ENCODE measurements at regions not wholly inside any gene's neighbourhood (a gene's known extent, or its start where the extent isn't known, plus 50 kb on each side); places are given as distances from the start of the nearest gene placed in this dataset.
"Not testable (repeated sequence)": the region's sequence is repeated elsewhere in the genome, so short reads cannot be mapped to it uniquely, and the experiment has no call there.

DNA sequence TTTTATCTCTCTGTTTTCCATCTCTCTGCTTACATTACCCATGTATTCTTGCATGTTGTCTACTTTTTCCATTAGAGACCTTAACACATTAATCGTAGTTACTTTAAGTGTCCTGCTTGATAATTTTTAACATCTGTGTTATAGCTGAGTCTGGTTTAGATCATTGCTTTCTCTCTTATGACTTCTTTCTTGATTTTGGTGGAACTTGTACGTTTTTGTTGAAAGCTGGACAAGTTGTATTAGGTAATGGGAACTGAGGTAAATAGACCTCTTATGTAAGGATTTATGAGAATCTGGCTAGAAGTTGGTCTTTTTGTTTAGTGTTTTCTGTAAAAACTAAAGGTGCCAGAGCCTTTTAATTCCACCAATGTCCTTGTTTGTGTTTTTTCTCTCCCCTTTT, 100.8 kb upstream of the LYZL2 start:
- no peak for DNase-seq

DNA sequence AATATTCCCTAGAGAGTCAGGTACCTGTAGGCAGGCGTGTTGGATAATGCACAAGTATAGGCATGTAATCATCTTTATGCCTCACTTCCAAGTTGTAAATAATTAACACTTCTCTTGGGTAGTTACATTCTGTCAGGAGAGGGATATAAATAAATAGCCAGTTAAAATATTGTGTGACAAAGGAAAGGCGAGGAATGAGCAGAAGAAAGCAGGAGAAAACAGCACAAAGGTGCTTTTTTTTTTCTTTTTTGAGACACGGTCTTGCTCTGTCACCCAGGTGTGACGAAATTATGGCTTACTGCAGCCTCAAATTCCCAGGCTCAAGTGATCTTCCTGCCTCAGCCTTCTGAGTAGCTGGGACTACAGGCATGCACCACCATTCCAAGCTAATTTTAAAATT, 99.2 kb upstream of the LYZL2 start:
- DNase-seq = no peak

DNA sequence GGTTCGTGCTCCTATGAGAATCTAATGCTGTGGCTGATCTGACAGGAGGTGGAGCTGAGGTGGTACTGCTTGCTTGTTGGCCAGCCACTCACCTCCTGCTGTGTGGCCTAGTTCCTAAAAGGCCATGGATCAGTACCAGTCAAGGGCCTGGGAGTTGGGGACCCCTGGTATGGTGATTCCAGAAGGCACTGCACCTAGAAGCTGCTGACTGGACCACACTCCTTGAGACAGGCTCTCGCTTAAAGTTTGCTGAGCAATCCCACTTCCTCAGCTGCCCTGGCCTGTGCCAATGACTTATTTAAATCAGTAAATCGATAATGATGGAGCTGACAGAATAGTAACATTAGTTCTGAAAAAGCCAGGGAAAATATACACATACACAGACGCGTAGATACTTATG, 98.6 kb upstream of the LYZL2 start:
- no peak for DNase-seq

DNA sequence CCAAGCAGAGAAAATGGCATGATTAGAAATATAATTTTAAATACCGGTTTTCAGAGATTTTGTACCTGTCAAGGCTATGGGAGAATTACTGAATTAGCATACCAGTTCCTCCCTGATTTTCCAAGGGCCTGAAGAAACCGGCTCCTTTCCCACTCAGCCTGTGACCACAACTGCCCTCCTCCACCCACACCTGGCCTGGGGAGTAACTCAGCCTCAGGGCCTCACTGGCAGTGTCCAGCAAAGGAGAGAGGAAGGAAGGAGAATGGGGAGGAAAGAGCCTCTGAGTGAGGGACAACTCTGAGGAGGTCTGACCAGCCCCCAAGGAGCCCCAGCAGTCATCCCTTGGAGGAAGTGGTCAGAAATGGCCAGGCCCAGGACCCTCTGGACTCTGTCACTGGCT, 98.0 kb upstream of the LYZL2 start:
- no peak for DNase-seq

DNA sequence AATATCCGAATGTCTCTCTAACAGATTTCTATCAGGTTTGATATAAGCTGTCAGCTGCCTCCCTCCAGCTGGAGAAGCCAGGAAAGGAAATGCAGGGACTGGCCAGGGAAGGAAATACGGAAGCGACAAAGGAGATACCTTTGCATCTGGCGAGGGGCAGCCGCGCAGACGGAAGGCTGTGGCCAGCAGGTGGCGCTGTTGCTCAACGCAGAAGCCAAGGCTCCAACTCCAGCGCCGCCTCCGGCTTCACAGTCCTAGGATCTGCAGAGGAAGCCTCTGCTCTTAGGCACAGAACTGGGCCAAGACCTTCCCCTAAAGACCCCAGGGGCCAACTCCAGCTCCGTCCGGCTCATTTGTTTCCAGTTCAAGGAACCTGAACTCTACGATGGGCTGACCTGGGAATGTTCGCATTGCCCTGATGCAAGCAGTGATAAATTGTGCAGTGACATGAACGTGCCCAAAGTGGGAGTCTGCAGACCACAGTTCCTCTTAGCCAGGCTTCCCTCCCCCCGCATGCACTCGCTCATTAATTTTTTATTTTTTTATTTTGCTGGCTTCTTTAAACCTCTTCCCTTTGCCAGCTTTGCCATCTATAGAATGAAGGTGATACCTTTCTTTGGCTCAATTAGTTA, 97.3 kb upstream of the LYZL2 start:
- peak; percentile 82 for DNase-seq

DNA sequence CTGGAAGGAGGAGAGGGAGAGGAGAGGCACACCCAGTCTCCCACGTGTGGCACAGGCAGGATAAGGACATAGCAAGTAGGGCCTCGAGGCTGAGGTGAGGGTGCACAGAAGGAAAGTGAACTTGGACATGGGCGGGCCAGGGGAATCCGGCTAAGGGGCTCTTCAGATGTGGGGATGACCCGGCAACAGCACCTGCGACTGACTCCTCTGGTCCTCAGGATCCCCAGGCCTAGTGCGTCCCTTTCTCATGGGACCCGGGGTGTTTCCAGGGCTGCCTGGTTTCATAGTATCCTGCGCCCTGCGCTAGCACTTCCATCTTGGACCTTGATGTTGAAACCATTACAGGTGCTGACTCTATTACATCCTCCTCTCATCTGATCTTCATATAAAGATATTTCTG, 96.1 kb upstream of the LYZL2 start:
- no peak for DNase-seq

DNA sequence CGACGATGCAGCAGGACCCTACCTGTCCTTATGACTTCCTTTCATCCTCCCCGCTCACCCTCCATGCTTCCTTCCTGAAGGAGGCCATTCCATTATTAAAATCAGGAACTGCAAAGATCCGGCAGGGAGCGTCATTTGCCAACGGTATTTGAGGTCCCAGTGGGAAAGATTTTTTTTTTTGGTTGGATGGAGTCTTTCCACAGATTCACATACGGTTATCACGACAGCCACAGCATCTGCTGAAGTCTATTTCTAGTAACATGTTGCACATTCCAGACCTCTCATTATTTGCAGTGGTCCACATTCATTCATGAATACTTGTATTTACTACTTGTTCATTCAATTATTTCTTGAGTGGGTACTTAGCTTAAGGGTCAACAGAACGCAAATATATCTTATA, 94.7 kb upstream of the LYZL2 start:
- no peak for DNase-seq

DNA sequence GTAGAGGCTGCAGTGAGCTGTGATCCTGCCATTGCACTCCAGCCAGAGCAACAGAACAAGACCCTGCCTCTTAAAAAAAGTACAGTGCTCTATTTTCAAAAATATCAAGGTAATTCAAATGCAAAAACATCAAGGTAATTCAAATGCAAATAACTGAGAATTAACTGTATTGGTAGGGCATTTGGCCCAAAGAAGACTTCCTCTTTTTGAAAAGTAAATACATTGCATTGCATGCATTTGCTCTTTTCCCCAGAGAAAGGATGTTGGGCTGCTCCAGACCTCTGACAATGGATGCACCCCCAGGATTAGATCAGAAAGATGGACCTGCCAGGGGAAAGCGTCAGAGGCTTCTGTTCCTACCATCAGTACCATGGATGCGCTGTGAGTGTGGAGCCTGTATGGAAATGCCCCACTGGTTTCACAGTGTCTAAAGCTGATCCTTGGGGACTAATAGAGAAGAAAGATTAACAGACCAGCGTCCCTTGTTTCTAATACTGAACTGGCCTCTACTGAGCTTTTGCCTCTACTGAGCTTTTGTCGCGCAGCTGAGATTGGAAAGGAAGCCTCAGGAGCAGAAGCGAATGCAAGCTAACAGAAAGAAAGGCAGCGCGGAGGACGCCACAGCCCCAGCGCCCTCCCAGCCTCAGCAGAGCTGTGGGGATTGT, 93.5 kb upstream of the LYZL2 start:
- no peak for DNase-seq

DNA sequence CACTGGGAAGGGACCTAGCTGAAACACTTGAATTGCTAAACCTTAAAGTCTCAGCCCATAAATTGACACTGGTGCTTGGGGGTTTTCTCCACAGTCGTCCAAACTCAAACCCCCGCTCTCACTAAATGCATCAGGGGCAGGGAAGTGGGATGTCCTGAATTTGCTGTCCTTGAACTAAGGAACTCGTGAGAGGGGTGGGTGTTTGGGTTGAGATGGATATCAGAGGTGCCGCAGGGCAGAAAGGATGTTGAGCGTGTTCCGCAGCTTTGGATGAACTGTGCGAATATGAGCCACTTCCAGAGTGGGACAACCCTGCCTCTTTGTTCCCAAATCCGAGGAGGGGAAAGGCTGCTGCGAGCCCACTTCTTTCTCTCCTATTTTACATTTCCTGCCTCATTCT, 90.3 kb upstream of the LYZL2 start:
- no peak for DNase-seq

DNA sequence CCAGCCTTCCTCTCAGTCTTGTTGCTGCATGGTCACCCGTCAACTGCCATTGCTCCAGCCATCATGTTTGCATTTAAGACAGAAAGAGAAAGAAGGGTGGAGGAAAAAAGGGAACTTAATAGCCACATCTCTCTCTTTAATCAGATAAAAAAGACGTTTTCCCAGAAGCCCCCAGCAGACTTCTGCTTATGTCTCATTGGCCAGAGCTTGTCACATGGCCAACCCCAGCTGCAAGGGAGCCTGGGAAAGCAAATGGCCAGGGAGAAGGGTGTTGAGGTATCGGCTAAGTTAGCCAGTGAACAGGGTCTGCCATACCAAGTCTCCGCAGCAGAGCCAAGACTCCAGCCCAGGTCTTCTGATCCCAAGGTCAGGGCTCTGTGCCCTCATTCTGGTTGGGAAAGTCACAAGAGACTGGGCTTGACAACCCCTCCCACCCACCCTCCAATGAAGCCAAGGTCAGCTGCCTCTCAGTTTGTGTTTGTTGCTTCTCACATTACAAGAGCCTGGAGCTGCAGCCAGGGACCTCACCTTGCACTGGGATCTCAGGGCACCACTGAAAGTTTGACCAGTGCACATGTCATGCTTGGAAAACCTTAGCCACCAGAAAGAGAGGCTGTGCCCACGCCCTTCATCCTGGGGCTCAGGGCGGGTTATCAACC, 80.3 kb upstream of the LYZL2 start:
- no peak for DNase-seq

DNA sequence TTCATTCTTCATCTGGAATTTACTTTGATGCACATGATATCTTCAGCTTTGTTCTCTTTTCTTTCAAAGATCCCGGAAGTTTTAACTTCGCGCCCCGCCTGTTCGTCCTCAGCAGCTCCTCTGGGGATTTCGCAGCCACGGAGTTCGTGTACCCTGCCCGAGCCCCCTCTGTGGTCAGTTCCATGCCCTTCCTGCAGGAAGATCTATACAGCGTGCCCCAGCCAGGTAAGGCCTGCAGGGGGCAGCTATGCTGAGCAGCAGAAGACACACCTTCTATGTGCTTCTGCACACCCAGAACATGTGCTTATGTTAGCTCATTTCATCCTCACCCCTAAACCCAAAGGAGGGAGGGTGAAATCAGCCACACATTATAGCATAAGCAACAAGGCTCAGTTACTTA, 79.7 kb upstream of the LYZL2 start:
- no peak for DNase-seq

DNA sequence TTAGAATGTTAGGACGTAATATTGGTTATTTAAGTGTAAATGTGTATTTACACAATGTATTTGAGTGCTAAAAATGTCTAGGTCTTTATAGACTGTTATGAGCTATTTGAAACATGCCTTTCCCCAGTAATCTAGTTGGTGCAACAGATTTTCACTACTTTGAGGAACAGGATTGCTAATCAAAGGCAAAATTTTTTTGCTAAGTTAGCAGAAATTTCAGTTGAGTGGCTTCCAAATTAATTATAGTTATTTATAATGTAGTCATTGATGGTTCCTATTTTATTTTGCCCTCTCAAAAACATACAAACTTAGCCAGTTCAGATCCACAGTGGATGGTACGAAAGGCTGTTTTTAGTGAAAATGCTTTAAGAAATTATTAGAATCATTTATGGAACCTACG, 78.7 kb upstream of the LYZL2 start:
- no peak for DNase-seq

DNA sequence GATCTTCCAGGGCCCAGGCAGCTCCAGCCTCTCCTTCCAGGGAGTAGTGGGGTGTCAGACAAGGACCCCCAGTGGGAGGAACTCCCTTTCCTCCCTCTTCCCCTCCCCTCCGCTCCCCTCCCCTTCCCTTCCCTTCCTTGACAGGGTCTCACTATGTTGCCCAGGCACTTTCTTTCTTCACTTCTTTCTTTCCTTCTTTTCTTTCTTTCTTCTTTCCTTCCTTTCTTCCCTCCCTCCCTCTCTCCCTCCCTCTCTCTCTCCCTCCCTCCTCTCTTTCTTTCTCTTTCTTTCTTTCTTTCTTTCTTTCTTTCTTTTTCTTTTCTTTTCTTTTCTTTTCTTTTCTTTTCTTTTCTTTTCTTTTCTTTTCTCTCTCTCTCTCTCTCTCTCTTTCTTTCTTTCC, 76.6 kb upstream of the LYZL2 start:
- not testable (repeated sequence) for DNase-seq

DNA sequence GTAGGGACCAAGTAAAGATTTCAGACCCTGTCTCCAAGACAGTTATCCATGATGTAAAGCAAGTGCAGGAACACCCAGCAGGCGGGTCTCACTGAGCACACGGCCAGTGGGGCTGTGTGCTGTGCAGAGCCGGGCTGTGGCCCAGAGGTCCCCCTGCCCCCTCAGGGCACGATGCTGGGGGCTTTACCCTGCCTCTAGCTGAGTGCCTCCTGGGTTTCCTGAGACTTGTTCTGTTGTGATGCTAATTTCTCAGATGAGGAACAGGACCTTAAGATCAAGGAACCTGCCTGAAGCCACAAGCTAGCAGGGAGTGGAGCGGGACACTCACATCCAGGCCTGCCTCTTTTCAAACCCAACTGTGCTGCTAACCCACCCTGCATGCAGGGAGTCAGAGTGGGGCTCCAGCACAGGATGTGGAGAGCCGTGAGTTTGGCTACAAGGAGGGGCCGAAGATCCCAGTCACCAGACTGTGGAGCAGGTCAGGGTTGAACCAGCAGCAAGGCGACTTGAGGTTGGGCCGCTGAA, 76.1 kb upstream of the LYZL2 start:
- no peak for DNase-seq

DNA sequence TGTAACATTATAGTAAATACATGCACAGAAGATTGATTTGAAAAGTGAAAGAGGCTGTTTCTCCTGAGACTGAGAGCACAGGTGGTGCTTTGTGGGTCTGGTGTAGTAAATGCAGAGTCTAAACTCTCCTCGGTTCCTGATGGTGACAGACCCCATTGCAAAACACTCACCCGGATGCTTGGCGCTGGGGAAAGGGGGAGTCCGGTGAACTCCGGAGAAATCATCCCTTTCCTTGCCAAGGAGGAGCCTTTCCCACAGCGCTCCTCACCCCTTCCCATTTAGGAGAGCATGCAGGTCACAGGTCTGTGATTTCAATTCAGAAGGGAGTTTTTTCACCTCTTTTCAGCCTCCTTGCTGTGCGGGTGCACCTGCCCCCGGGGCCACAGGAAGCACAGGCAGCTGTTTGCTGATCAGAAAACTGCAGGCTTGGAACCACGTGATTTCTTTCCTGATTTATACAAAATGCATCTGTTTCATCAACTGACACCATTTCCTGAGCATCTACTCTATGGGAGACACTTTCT, 75.6 kb upstream of the LYZL2 start:
- no peak for DNase-seq

DNA sequence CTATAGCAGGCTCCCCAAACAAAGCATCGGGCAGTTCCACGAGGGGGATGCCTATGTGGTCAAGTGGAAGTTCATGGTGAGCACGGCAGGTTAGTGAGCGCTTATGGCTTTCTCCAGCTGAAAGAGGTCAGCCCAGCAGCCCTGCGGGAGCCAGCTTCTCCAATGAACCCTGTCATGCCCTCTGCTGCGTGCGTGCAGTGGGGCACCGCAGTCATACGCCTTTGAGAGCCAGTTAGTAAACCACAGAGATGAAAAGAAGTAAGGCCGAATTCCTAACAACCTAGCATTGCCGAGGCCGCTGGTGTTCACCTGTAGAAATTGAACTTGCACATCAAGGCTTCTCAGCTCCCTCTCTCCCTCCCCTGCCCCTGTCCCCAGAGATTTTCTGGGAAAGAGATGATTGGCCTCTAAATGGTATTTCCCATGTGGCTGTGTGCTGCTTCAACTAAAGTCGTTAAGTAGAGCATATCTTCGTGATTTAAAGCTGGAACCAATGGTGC, 75.1 kb upstream of the LYZL2 start:
- DNase-seq = peak; percentile 22

DNA sequence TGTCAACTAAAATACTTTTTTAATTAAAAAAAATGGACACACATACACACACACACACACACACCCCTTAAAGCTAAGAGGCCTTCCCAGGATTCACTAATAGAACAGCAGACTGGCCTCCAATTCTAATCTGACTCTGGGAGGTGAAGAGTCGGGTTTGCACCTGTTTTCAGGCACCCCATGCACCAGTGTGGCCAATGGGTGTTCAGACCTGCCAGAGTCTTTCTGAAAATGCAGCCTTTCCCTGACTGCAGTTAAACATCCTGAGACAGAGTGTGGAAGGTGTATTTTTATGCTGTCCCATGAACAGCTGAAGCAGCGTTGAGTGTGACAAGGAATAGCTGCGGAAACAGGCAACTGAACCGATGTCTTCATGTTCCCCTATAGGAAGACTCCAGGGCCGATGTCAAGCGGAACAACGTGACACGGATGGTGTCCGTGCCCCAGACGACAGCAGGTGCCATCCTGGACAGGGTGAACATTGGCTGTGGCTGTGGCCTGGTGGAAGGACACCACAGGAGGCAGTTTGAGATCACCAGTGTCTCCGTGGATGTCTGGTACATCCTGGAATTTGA, 74.6 kb upstream of the LYZL2 start:
- DNase-seq = no peak

DNA sequence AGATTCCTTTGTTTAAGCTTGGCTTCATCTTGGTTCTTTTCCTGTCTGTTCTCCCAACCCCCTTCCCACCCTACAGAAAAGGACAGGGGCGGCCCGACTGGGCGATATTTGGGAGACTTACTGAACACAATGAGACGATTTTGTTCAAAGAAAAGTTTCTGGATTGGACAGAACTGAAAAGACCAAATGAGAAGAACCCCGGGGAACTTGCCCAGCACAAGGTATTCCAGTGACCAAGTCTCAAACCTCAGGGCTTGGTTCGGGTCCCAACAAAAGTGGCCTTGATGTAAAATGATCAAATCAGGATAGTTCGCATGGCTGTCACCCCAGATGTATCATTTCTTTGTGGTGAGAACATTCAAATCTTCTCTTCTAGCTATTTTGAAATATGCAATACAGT, 73.9 kb upstream of the LYZL2 start:
- not testable (repeated sequence) for DNase-seq

DNA sequence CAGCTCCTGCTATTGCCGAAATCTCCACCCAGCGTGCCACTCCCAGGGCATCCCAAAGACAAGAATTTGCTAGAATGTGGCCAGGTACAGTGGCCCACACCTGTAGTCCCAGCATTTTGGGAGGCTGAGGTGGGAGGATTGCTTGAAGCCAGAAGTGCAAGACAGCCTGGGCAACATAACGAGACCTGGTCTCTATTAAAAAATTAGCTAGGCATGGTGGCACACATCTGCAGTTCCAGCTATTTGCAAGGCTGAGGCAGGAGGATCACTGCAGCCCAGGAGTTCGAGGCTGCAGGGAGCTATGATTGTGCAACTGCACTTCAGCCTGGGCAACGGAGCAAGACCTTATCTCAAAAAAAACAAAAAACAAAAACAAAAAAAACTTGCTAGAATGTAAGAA, 73.3 kb upstream of the LYZL2 start:
- DNase-seq = no peak

DNA sequence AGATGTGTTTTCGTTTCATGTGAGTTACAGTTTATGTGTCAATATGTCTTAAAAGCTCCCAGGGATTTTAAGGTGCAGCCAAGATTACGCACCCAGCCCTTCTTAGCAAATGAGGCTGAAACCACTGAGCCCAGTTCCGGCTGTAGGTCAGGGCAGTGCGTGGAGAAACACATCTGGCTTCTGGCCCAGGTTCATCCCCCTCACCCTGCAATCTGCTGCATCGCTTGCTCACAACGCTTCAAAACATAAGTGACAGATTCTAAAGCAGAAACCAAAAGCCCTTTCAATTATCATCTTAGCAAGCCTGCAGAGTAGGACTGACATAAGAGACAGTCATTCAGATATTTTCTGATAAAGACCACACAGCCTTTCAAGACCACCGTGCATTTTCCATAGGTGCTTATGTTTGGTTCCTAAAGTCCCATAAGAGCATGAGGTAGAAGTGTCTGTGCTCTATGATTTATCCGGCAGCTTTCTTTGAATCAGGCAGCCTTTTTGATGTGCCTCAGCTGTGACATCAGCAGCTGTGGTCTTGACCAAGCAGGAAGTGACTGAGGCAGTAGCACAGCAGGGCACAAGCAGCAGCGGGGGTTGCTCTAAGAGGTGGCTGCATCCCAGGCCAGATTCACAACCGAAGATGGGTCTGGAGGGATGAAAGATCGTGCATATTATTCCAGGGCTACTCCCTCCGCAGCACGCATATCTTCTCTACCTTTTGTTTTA, 72.1 kb upstream of the LYZL2 start:
- DNase-seq = peak; percentile 40

DNA sequence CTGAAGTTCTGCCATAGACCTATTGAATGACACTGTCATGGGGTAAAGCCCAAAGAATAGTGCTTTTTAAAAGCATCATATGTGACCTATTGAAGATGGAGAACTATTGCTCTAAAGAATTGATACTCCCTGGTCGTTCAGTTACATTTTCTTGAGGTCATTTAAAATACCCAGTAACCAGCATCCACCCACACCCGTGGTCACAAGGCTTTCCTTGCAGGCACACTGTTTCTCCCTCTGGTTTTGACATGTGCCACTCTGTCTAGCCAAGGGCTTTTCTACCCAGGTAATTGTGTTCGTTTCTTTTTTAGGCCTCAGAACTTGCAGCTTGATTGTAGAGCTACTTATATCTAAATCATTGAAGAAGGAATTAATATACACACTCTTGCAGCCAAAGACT, 68.3 kb upstream of the LYZL2 start:
- DNase-seq = no peak

DNA sequence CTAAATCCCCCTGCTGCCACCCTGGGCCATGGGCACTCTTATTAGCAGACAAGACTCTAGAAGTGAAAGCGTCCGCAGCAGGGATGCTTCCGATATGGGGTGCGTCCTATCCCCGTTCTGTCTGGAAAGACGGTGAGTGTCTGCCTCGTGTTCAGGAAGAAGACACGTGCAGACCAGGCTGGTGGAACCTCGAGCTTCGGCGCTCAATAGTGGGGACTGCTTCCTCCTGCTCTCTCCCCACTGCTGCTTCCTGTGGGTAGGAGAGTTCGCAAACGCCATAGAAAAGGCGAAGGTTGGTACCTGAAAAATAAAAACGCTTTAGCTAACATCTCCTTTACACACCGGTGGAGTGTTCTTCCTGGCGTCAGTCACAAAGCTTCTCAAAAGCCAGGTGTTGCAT, 67.7 kb upstream of the LYZL2 start:
- DNase-seq = not testable (repeated sequence)

Data from T-helper 9 cell (primary cell).